ENCODE measurements at regions not wholly inside any gene's neighbourhood (a gene's known extent, or its start where the extent isn't known, plus 50 kb on each side); places are given as distances from the start of the nearest gene placed in this dataset.

DNA sequence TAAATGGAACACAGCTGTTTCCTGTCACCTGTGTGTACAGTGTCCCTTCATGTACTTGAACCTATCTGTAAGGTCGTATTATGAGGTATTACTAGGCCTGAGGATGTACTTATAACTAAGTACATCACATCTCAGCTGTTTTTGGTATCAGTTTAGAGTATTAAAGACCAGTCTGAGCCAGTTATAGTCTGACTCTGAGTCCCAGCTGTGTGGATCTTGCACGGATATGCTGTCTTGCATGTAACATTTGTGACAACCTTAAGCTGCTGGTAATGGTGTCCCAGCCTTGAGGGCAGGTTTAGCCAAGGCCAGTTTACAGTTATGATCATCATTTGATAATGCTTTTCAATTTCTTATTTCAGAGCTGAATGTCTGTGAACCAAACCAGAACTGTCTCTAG is 496.3 kb downstream of the SLC4A3 start:
- Histone ChIP-seq H3K9me3 (ENCODE audit: control insufficient read depth in 2 of 3, insufficient read depth in 1 of 3, low read length in 3 of 3) (no peaks in the 10 kb centered on the region), H3K27ac (ENCODE audit: low read depth in 2 of 2, low read length in 2 of 2) (no peak overlapping the region), H3K9ac (ENCODE audit: low read length in 3 of 3) (no peak overlapping the region), H3K36me3 (ENCODE audit: control insufficient read depth in 2 of 3, insufficient read depth in 3 of 3, low read length in 3 of 3) (no peaks in the 10 kb centered on the region), H3K27me3 (ENCODE audit: control insufficient read depth, insufficient read depth, low read length) (no peaks in the 10 kb centered on the region), H3K4me3 (ENCODE audit: low read length in 3 of 3) (no peak overlapping the region), H3K4me1 (ENCODE audit: control insufficient read depth in 2 of 3, insufficient read depth in 2 of 3, low read depth in 1 of 3, low read length in 3 of 3) (no peaks in the 10 kb centered on the region)
- FAIRE-seq (no peak), DNase-seq (no peak)
- intact Hi-C loops (cut with DNase I): no loop called here
- TF ChIP-seq, protein P1, sequence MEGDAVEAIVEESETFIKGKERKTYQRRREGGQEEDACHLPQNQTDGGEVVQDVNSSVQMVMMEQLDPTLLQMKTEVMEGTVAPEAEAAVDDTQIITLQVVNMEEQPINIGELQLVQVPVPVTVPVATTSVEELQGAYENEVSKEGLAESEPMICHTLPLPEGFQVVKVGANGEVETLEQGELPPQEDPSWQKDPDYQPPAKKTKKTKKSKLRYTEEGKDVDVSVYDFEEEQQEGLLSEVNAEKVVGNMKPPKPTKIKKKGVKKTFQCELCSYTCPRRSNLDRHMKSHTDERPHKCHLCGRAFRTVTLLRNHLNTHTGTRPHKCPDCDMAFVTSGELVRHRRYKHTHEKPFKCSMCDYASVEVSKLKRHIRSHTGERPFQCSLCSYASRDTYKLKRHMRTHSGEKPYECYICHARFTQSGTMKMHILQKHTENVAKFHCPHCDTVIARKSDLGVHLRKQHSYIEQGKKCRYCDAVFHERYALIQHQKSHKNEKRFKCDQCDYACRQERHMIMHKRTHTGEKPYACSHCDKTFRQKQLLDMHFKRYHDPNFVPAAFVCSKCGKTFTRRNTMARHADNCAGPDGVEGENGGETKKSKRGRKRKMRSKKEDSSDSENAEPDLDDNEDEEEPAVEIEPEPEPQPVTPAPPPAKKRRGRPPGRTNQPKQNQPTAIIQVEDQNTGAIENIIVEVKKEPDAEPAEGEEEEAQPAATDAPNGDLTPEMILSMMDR (IDR thresholded peaks at IDR 0.05; ENCODE audit: borderline replicate concordance, extremely low read depth, insufficient read depth): no peak

DNA sequence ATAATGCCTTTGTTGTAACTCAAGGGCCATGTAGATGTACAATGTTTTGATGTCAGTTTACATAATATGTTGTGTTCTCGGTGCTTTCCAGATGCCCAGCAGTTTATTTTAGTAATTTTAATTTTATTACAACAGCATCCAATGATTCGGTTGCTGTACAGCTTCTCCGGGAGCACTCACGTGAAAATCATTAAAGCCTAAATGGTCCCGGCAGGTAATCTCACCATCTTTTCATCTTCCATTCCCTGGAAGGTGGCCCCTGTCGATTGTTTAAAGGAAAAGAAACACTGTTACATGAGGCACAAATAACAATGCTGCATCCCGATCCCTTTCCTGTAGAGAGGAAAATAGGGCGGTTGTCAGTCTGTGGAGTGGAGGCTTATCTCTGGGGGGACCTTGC is 498.1 kb downstream of the SLC4A3 start:
- intact Hi-C loops (cut with DNase I): no loop called here
- Histone ChIP-seq H3K27me3 (ENCODE audit: control insufficient read depth, insufficient read depth, low read length) (no peaks in the 10 kb centered on the region), H3K27ac (ENCODE audit: low read depth in 2 of 2, low read length in 2 of 2) (no peak overlapping the region), H3K9me3 (ENCODE audit: control insufficient read depth in 2 of 3, insufficient read depth in 1 of 3, low read length in 3 of 3) (peaks cover 0 to under 1% (median 0%) of the 10 kb centered on the region in 3 donors), H3K36me3 (ENCODE audit: control insufficient read depth in 2 of 3, insufficient read depth in 3 of 3, low read length in 3 of 3) (no peaks in the 10 kb centered on the region), H3K4me1 (ENCODE audit: control insufficient read depth in 2 of 3, insufficient read depth in 2 of 3, low read depth in 1 of 3, low read length in 3 of 3) (no peaks in the 10 kb centered on the region), H3K9ac (ENCODE audit: low read length in 3 of 3) (no peak overlapping the region), H3K4me3 (ENCODE audit: low read length in 3 of 3) (no peak overlapping the region)
- FAIRE-seq (no peak), DNase-seq (no peak)
- TF ChIP-seq, protein P1 (IDR thresholded peaks at IDR 0.05; ENCODE audit: borderline replicate concordance, extremely low read depth, insufficient read depth): no peak

DNA sequence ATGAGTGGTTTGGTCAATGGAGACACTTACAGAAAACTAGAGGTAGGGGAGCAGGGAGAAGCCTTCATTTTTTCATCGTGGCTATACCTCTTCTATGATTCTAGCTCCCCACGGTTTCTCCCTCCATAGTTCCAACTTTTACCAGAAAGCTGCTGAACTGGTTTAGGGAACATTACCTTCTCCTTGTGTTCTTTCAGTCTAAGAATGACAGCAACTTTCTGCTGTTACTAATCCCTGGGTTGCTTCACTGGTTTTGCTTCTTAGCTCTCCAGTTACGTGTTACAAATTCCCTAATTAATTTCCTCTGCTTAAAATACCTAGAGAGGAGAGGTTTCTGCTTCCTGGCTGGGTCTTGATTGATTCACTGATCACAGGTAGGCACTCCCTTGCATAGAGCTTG is 499.9 kb downstream of the SLC4A3 start:
- no peaks in the 10 kb centered on the region for H3K4me1 ChIP-seq (ENCODE audit: control insufficient read depth in 2 of 3, insufficient read depth in 2 of 3, low read depth in 1 of 3, low read length in 3 of 3)
- H3K4me3 ChIP-seq (ENCODE audit: low read length in 3 of 3): no peak overlapping the region
- H3K9me3 ChIP-seq (ENCODE audit: control insufficient read depth in 2 of 3, insufficient read depth in 1 of 3, low read length in 3 of 3): peaks cover 0 to 9% (median 0%) of the 10 kb centered on the region in 3 donors
- FAIRE-seq: no peak
- intact Hi-C loops (cut with DNase I): no loop called here
- peak in 2 of 5 donors; percentile 46 to 58 for DNase-seq
- H3K27me3 ChIP-seq (ENCODE audit: control insufficient read depth, insufficient read depth, low read length): no peaks in the 10 kb centered on the region
- H3K27ac ChIP-seq (ENCODE audit: low read depth in 2 of 2, low read length in 2 of 2): no peak overlapping the region
- TF ChIP-seq, protein P1 (IDR thresholded peaks at IDR 0.05; ENCODE audit: borderline replicate concordance, extremely low read depth, insufficient read depth): no peak
- H3K9ac ChIP-seq (ENCODE audit: low read length in 3 of 3): no peak overlapping the region
- H3K36me3 ChIP-seq (ENCODE audit: control insufficient read depth in 2 of 3, insufficient read depth in 3 of 3, low read length in 3 of 3): no peaks in the 10 kb centered on the region

DNA sequence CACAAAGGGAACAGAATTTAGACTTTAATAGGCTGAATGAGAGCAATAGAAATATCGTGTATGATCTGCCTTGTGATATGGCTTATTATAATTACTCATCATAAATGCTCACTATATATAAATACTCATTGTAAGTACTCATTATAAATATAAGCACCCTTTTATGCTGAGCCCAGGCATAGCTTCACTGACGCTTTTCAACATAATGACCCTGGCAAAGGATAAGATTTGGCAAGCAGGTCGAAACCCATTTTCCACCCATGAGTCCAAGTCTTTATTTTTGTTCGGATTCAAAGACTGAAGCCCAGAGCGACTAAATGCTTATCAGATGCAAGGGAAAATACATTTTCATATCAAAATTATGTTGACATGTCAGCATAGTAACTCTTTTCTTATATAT is 500.4 kb downstream of the SLC4A3 start:
- no peaks in the 10 kb centered on the region for H3K4me1 ChIP-seq (ENCODE audit: control insufficient read depth in 2 of 3, insufficient read depth in 2 of 3, low read depth in 1 of 3, low read length in 3 of 3)
- DNase-seq (no peak), FAIRE-seq (no peak)
- H3K27ac ChIP-seq (ENCODE audit: low read depth in 2 of 2, low read length in 2 of 2): no peak overlapping the region
- no peak overlapping the region for H3K4me3 ChIP-seq (ENCODE audit: low read length in 3 of 3)
- no peaks in the 10 kb centered on the region for H3K36me3 ChIP-seq (ENCODE audit: control insufficient read depth in 2 of 3, insufficient read depth in 3 of 3, low read length in 3 of 3)
- H3K27me3 ChIP-seq (ENCODE audit: control insufficient read depth, insufficient read depth, low read length): no peaks in the 10 kb centered on the region
- H3K9me3 ChIP-seq (ENCODE audit: control insufficient read depth in 2 of 3, insufficient read depth in 1 of 3, low read length in 3 of 3): peaks cover 0 to 9% (median 0%) of the 10 kb centered on the region in 3 donors
- intact Hi-C loops (cut with DNase I): no loop called here
- no peak overlapping the region for H3K9ac ChIP-seq (ENCODE audit: low read length in 3 of 3)
- TF ChIP-seq, protein P1 (IDR thresholded peaks at IDR 0.05; ENCODE audit: borderline replicate concordance, extremely low read depth, insufficient read depth): no peak

All from kidney (tissue), 13 donors.